GM12878 (cell line): ENCODE measurements at regions not wholly inside any gene's neighbourhood (a gene's known extent, or its start where the extent isn't known, plus 50 kb on each side); places are given as distances from the start of the nearest gene placed in this dataset.

Source experiments
- ATAC-seq: fragments of 200-7000 bp; cut with Tn5 transposase; 3 replicates; pipeline ENCODE4 v1.9.1; 2020; ENCODE audit warnings: mild to moderate bottlenecking, moderate library complexity
- BruUV-seq: library from RNA; stranded (reverse); fragments of 400-500 nt; replicated peaks from 2 replicates; lab custom pipeline; 2021; lab: Mats Ljungman, UMichigan
- CTCF ChIA-PET: fragments of 300-600 bp; sonication (Branson Sonifier 250); formaldehyde crosslinking; extraction: SDS; loops from one replicate; lab custom pipeline; 2021; ENCODE audit warnings: inconsistent platforms; lab: Yijun Ruan, JAX
- POLR2A ChIA-PET: fragments of 350-600 bp; formaldehyde crosslinking; extraction: SDS; loops from one replicate; lab custom pipeline; 2021; ENCODE audit warnings: inconsistent platforms; lab: Charles Lee
- RAD21 ChIA-PET: fragments of 300-600 bp; sonication (Branson Sonifier 250); formaldehyde crosslinking; loops from one replicate; lab custom pipeline; 2023; ENCODE audit warnings: antibody characterized with exemption; ENCODE audit not compliant: unreplicated experiment; lab: Charles Lee
- SMC1A ChIA-PET: fragments of 300-600 bp; sonication (Branson Sonifier 250); formaldehyde crosslinking; loops from one replicate; lab custom pipeline; 2023; ENCODE audit not compliant: unreplicated experiment, uncharacterized antibody; lab: Charles Lee
- DNase-seq: peaks from one replicate; pipeline ENCODE4 v3.0.0-alpha.2; 2011; ENCODE audit warnings: low read depth, low spot score
- FAIRE-seq: peaks from 3 replicates; lab custom pipeline; 2011; peaks lifted over from hg19 to GRCh38; lab: Jason Lieb, UNC
- H2AFZ ChIP-seq: 2 replicates; pipeline ENCODE4 v1.6.0; 2011; ENCODE audit warnings: low read depth, low read length, control low read depth; ENCODE audit not compliant: control insufficient read depth
- H3K27ac ChIP-seq: 2 replicates; pipeline ENCODE4 v1.5.1; 2011; ENCODE audit warnings: control low read depth; ENCODE audit not compliant: control insufficient read depth, insufficient read depth
- H3K27me3 ChIP-seq, 2 experiments: replicated peaks in 1 of 2; 2 replicates each; pipeline versions ENCODE4 v1.6.0 to v1.6.1; 2011; ENCODE audit warnings: low read length in 1 of 2; ENCODE audit not compliant: control insufficient read depth in 2 of 2, insufficient read depth in 2 of 2
- H3K36me3 ChIP-seq, 2 experiments: 2 replicates each; pipeline ENCODE4 v1.5.1; 2011; ENCODE audit warnings: low read length in 1 of 2; ENCODE audit not compliant: control insufficient read depth in 2 of 2, insufficient read depth in 2 of 2
- H3K4me1 ChIP-seq: 2 replicates; pipeline ENCODE4 v1.6.1; 2011; ENCODE audit warnings: mild to moderate bottlenecking, low read length, moderate library complexity, mixed read lengths; ENCODE audit not compliant: control insufficient read depth, insufficient read depth
- H3K4me2 ChIP-seq: 2 replicates; pipeline ENCODE4 v1.6.0; 2011; ENCODE audit warnings: control low read depth; ENCODE audit not compliant: control insufficient read depth, insufficient read depth
- H3K4me3 ChIP-seq: fragments of 200-600 bp; sonication (generic); 2 replicates; pipeline ENCODE4 v1.5.1; 2016
- H3K79me2 ChIP-seq: 2 replicates; pipeline ENCODE4 v1.6.0; 2011; ENCODE audit warnings: low read length; ENCODE audit not compliant: control insufficient read depth, insufficient read depth
- H3K9ac ChIP-seq: 2 replicates; pipeline ENCODE4 v1.8.0; 2011; ENCODE audit warnings: low read length, control low read depth, mixed read lengths; ENCODE audit not compliant: control insufficient read depth, insufficient read depth
- H3K9me3 ChIP-seq: replicated peaks from 3 replicates; pipeline ENCODE4 v1.5.1; 2011; ENCODE audit warnings: mild to moderate bottlenecking, low read length; ENCODE audit not compliant: control insufficient read depth, insufficient read depth
- H4K20me1 ChIP-seq: 2 replicates; pipeline ENCODE4 v1.6.0; 2011; ENCODE audit not compliant: control insufficient read depth, insufficient read depth
- ATF7 ChIP-seq: fragments of 450-650 bp; IDR thresholded peaks from 2 replicates; pipeline ENCODE4 v1.6.1; 2016; ENCODE audit warnings: low read depth, mild to moderate bottlenecking
- BRCA1 ChIP-seq: IDR thresholded peaks from 2 replicates; pipeline ENCODE4 v1.6.1; 2011; ENCODE audit warnings: low read depth, low read length, improper control_type of control experiment
- IRF4 ChIP-seq: IDR thresholded peaks from 2 replicates; pipeline ENCODE4 v1.6.1; 2011; ENCODE audit warnings: low read depth, low read length
- MEF2B ChIP-seq: fragments of 450-650 bp; IDR thresholded peaks from 2 replicates; pipeline ENCODE4 v1.6.1; 2018; ENCODE audit warnings: mild to moderate bottlenecking, moderate library complexity; ENCODE audit not compliant: partially characterized antibody, poor library complexity, severe bottlenecking
- NFXL1 ChIP-seq: fragments of 450-650 bp; IDR thresholded peaks from 2 replicates; pipeline ENCODE4 v1.6.1; 2017; ENCODE audit warnings: antibody characterized with exemption, mild to moderate bottlenecking, borderline replicate concordance
- NRF1 ChIP-seq: conservative IDR thresholded peaks from 2 replicates; pipeline ENCODE4 v1.6.1; 2011; ENCODE audit warnings: mild to moderate bottlenecking, low read depth, low read length, improper control_type of control experiment
- PAX5 ChIP-seq: IDR thresholded peaks from 2 replicates; pipeline ENCODE4 v1.6.1; 2011; ENCODE audit warnings: low read depth, low read length, borderline replicate concordance
- POLR2AphosphoS5 ChIP-seq: IDR thresholded peaks from 2 replicates; pipeline ENCODE4 v1.6.1; 2011; ENCODE audit warnings: mild to moderate bottlenecking, low read length, inconsistent platforms
- POU2F2 ChIP-seq: IDR thresholded peaks from 3 replicates; pipeline ENCODE4 v1.6.1; 2011; ENCODE audit warnings: low read depth, mild to moderate bottlenecking, low read length, borderline replicate concordance
- SMAD5 ChIP-seq: IDR thresholded peaks from 2 replicates; pipeline ENCODE4 v1.6.1; 2016; ENCODE audit warnings: antibody characterized with exemption, low read depth
- SP1 ChIP-seq: IDR thresholded peaks from one replicate; pipeline ENCODE4 v1.6.1; 2011; ENCODE audit warnings: low read depth, low read length
- ZBTB40 ChIP-seq: fragments of 450-650 bp; IDR thresholded peaks from 2 replicates; pipeline ENCODE4 v1.6.1; 2016; ENCODE audit warnings: mild to moderate bottlenecking, moderate library complexity, borderline replicate concordance
- ZZZ3 ChIP-seq: IDR thresholded peaks from 2 replicates; pipeline ENCODE4 v1.6.1; 2011; ENCODE audit warnings: low read depth; ENCODE audit not compliant: control insufficient read depth, insufficient read length
- WGBS: methylation state at CpG from one replicate; pipeline ENCODE4 v1.1.6; 2016; ENCODE audit warnings: low lambda C conversion rate; ENCODE audit not compliant: insufficient replicate concordance, insufficient coverage; ENCODE audit errors: missing lambda C conversion rate; 5-methylcytosine and 5-hydroxymethylcytosine counted together
- in situ Hi-C: fragments of 300-500 bp; cut with MboI; formaldehyde crosslinking; loops from 9 replicates; pipeline ENCODE4 v1.14.3; 2018; ENCODE audit warnings: mixed read lengths
- intact Hi-C: fragments of 100-400 bp; cut with micrococcal nuclease; formaldehyde crosslinking; loops from one replicate; pipeline ENCODE4 v1.14.2; 2022; ENCODE audit not compliant: unreplicated experiment
- TF ChIP-seq, protein P1 (sequence below): IDR thresholded peaks from 2 replicates; pipeline ENCODE4 v1.6.1; 2011; ENCODE audit warnings: borderline replicate concordance, low read depth, mild to moderate bottlenecking, moderate library complexity, mixed read lengths, low read length; ENCODE audit not compliant: insufficient read depth; ENCODE audit errors: extremely low read length

GRCh38 chr10:109239371-109239770 lies 683.9 kb downstream of the XPNPEP1 start:
- Histone ChIP-seq H3K4me2 (no peak overlapping the region), H3K27ac (no peak overlapping the region), H3K9me3 (no peaks in the 10 kb centered on the region), H2AFZ (no peak overlapping the region), H3K4me1 (no peaks in the 10 kb centered on the region), H3K4me3 (no peak overlapping the region), H3K9ac (no peak overlapping the region), H4K20me1 (no peaks in the 10 kb centered on the region), H3K36me3 (no peaks in the 10 kb centered on the region), H3K79me2 (no peaks in the 10 kb centered on the region), H3K27me3 (no peaks in the 10 kb centered on the region)
- in situ Hi-C loops: no loop called here
- intact Hi-C loops: no loop called here
- FAIRE-seq: no peak
- no TSS peak for BruUV-seq
- DNase-seq: no peak
- ChIA-PET CTCF (interaction anchor here (0.6 to 0.7 kb wide), 2 partner anchors 373 to 814 kb away, joined by 3 read pairs; no protein-coding TSS in a partner anchor), RAD21 (no interaction called here), SMC1A (no interaction called here), POLR2A (no interaction called here)
- no peak for ATAC-seq
- TF ChIP-seq ATF7 (no peak), PAX5 (no peak), IRF4 (no peak), NFXL1 (no peak), POU2F2 (no peak), SMAD5 (no peak), ZZZ3 (no peak), BRCA1 (no peak), POLR2AphosphoS5 (no peak), NRF1 (no peak)

DNA sequence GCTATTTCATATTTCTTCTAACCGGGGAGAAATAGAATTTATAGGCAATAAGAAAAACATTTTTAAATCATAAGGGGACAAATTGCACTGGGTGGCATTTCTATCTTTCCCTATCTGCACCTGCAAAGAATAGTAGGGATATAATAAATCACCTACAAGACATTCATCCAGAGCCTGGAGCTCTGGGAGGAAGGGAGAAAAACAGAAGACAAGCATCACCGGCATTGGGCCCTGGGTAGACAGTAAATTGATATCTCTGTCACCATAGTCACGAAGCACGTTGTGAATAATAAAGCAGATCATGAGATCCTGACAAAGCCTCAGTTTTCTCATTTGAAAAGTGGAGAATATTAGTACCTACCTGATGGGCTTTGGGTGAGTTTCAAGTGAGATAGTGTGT lies 685.6 kb downstream of the XPNPEP1 start:
- ChIA-PET POLR2A (no interaction called here), CTCF (no interaction called here), RAD21 (no interaction called here), SMC1A (no interaction called here)
- H2AFZ ChIP-seq: no peak overlapping the region
- in situ Hi-C loops: no loop called here
- no peak overlapping the region for H3K4me3 ChIP-seq
- FAIRE-seq (no peak), ATAC-seq (no peak), DNase-seq (no peak)
- H3K4me1 ChIP-seq: no peaks in the 10 kb centered on the region
- no peak overlapping the region for H3K27ac ChIP-seq
- BruUV-seq: no TSS peak
- WGBS: 21% methylated on average over 4 of the region's 4 CpGs
- intact Hi-C loops: no loop called here
- no peak overlapping the region for H3K4me2 ChIP-seq
- H3K9me3 ChIP-seq: no peaks in the 10 kb centered on the region
- H4K20me1 ChIP-seq: no peaks in the 10 kb centered on the region
- H3K79me2 ChIP-seq: no peaks in the 10 kb centered on the region
- H3K36me3 ChIP-seq: no peaks in the 10 kb centered on the region
- H3K27me3 ChIP-seq: no peaks in the 10 kb centered on the region
- H3K9ac ChIP-seq: no peak overlapping the region
- TF ChIP-seq, protein P1, sequence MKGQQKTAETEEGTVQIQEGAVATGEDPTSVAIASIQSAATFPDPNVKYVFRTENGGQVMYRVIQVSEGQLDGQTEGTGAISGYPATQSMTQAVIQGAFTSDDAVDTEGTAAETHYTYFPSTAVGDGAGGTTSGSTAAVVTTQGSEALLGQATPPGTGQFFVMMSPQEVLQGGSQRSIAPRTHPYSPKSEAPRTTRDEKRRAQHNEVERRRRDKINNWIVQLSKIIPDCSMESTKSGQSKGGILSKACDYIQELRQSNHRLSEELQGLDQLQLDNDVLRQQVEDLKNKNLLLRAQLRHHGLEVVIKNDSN: no peak
- TF ChIP-seq MEF2B: no peak
- no peak for TF ChIP-seq ZBTB40
- TF ChIP-seq SP1: no peak
